ENCODE measurements at regions not wholly inside any gene's neighbourhood (a gene's known extent, or its start where the extent isn't known, plus 50 kb on each side); places are given as distances from the start of the nearest gene placed in this dataset.

GRCh38 chr10:124291001-124291701, 127.6 kb downstream of the OAT start:
- ATAC-seq (peak; percentile 69 to 73), DNase-seq (peak; percentile 47 to 75 (median 64))
- Histone ChIP-seq H3K27me3 (ENCODE audit: control insufficient read depth, insufficient read depth) (no peaks in the 10 kb centered on the region), H3K27ac (ENCODE audit: low read length) (no peak overlapping the region), H3K9me3 (ENCODE audit: control insufficient read depth, low read length) (no peaks in the 10 kb centered on the region), H3K4me1 (ENCODE audit: control insufficient read depth, insufficient read depth, low read length) (no peaks in the 10 kb centered on the region), H3K4me3 (ENCODE audit: low read length) (no peak overlapping the region)
- intact Hi-C loops (cut with DNase I), result no loop called here
- WGBS, result 64% methylated on average over 14 of the region's 14 CpGs

- H3K4me1 ChIP-seq (ENCODE audit: control insufficient read depth, insufficient read depth, low read length), result no peaks in the 10 kb centered on the region
- no peak overlapping the region for H3K27ac ChIP-seq (ENCODE audit: low read length)
- intact Hi-C loops (cut with DNase I), result no loop called here
- H3K27me3 ChIP-seq (ENCODE audit: control insufficient read depth, insufficient read depth), result no peaks in the 10 kb centered on the region
- DNase-seq (no peak), ATAC-seq (peak in 1 of 2 donors; percentile 52)
- H3K9me3 ChIP-seq (ENCODE audit: control insufficient read depth, low read length), result no peaks in the 10 kb centered on the region
- WGBS, result 67% methylated on average over 18 of the region's 18 CpGs
- no peak overlapping the region for H3K4me3 ChIP-seq (ENCODE audit: low read length)
These were observed 128.6 kb downstream of the OAT start for GRCh38 chr10:124289851-124290795.

GRCh38 chr10:124288928-124289850, 129.5 kb downstream of the OAT start:
- Histone ChIP-seq H3K27ac (ENCODE audit: low read length) (no peak overlapping the region), H3K4me3 (ENCODE audit: low read length) (no peak overlapping the region), H3K27me3 (ENCODE audit: control insufficient read depth, insufficient read depth) (no peaks in the 10 kb centered on the region), H3K4me1 (ENCODE audit: control insufficient read depth, insufficient read depth, low read length) (no peaks in the 10 kb centered on the region), H3K9me3 (ENCODE audit: control insufficient read depth, low read length) (no peaks in the 10 kb centered on the region)
- intact Hi-C loops (cut with DNase I), result no loop called here
- DNase-seq, result no peak
- WGBS, result 89% methylated on average over 21 of the region's 21 CpGs
- no peak for ATAC-seq

GRCh38 chr10:124288486-124288885, 130.2 kb downstream of the OAT start:
- DNase-seq (no peak), ATAC-seq (no peak)
- H3K27ac ChIP-seq (ENCODE audit: low read length), result no peak overlapping the region
- no peak overlapping the region for H3K4me3 ChIP-seq (ENCODE audit: low read length)
- no peaks in the 10 kb centered on the region for H3K27me3 ChIP-seq (ENCODE audit: control insufficient read depth, insufficient read depth)
- H3K4me1 ChIP-seq (ENCODE audit: control insufficient read depth, insufficient read depth, low read length), result no peaks in the 10 kb centered on the region
- WGBS, result 88% methylated on average over 8 of the region's 8 CpGs
- intact Hi-C loops (cut with DNase I), result no loop called here
- no peaks in the 10 kb centered on the region for H3K9me3 ChIP-seq (ENCODE audit: control insufficient read depth, low read length)

GRCh38 chr10:124287791-124288190, 130.9 kb downstream of the OAT start:
- intact Hi-C loops (cut with DNase I), result no loop called here
- no peak for DNase-seq
- H3K4me3 ChIP-seq (ENCODE audit: low read length), result no peak overlapping the region
- ATAC-seq, result no peak
- H3K27ac ChIP-seq (ENCODE audit: low read length), result no peak overlapping the region
- 87% methylated on average over 9 of the region's 9 CpGs for WGBS
- H3K27me3 ChIP-seq (ENCODE audit: control insufficient read depth, insufficient read depth), result no peaks in the 10 kb centered on the region
- H3K4me1 ChIP-seq (ENCODE audit: control insufficient read depth, insufficient read depth, low read length), result no peaks in the 10 kb centered on the region
- no peaks in the 10 kb centered on the region for H3K9me3 ChIP-seq (ENCODE audit: control insufficient read depth, low read length)

- Histone ChIP-seq H3K27me3 (ENCODE audit: control insufficient read depth, insufficient read depth) (no peaks in the 10 kb centered on the region), H3K4me1 (ENCODE audit: control insufficient read depth, insufficient read depth, low read length) (no peaks in the 10 kb centered on the region), H3K27ac (ENCODE audit: low read length) (no peak overlapping the region), H3K9me3 (ENCODE audit: control insufficient read depth, low read length) (no peaks in the 10 kb centered on the region), H3K4me3 (ENCODE audit: low read length) (no peak overlapping the region)
- ATAC-seq (no peak), DNase-seq (no peak)
- intact Hi-C loops (cut with DNase I), result no loop called here
- 90% methylated on average over 10 of the region's 10 CpGs for WGBS
These were observed 131.5 kb downstream of the OAT start for GRCh38 chr10:124287071-124287685.

GRCh38 chr10:124286621-124287020, 132.1 kb downstream of the OAT start:
- H3K27ac ChIP-seq (ENCODE audit: low read length), result no peak overlapping the region
- H3K4me1 ChIP-seq (ENCODE audit: control insufficient read depth, insufficient read depth, low read length), result no peaks in the 10 kb centered on the region
- no peaks in the 10 kb centered on the region for H3K27me3 ChIP-seq (ENCODE audit: control insufficient read depth, insufficient read depth)
- ATAC-seq, result no peak
- H3K4me3 ChIP-seq (ENCODE audit: low read length), result no peak overlapping the region
- no peaks in the 10 kb centered on the region for H3K9me3 ChIP-seq (ENCODE audit: control insufficient read depth, low read length)
- no peak for DNase-seq
- intact Hi-C loops (cut with DNase I), result no loop called here
- 49% methylated on average over 1 of the region's 1 CpG for WGBS

GRCh38 chr10:124285587-124286527, 132.9 kb downstream of the OAT start:
- no peak for DNase-seq

GRCh38 chr10:124283949-124284250, 134.8 kb downstream of the OAT start:
- H3K4me1 ChIP-seq (ENCODE audit: control insufficient read depth, insufficient read depth, low read length), result no peaks in the 10 kb centered on the region

More at GRCh38 chr10:124285587-124286527, 132.9 kb downstream of the OAT start:
- Histone ChIP-seq H3K27ac (ENCODE audit: low read length) (no peak overlapping the region), H3K4me1 (ENCODE audit: control insufficient read depth, insufficient read depth, low read length) (no peaks in the 10 kb centered on the region), H3K27me3 (ENCODE audit: control insufficient read depth, insufficient read depth) (no peaks in the 10 kb centered on the region), H3K4me3 (ENCODE audit: low read length) (no peak overlapping the region), H3K9me3 (ENCODE audit: control insufficient read depth, low read length) (no peaks in the 10 kb centered on the region)
- WGBS, result 68% methylated on average over 21 of the region's 21 CpGs
- no peak for ATAC-seq
- intact Hi-C loops (cut with DNase I), result no loop called here

More at GRCh38 chr10:124283949-124284250, 134.8 kb downstream of the OAT start:
- Histone ChIP-seq H3K4me3 (ENCODE audit: low read length) (no peak overlapping the region), H3K27ac (ENCODE audit: low read length) (no peak overlapping the region), H3K9me3 (ENCODE audit: control insufficient read depth, low read length) (no peaks in the 10 kb centered on the region), H3K27me3 (ENCODE audit: control insufficient read depth, insufficient read depth) (no peaks in the 10 kb centered on the region)
- ATAC-seq (no peak), DNase-seq (no peak)
- WGBS, result 75% methylated on average over 9 of the region's 9 CpGs
- intact Hi-C loops (cut with DNase I), result no loop called here
